Breast epithelium (tissue), 3 donors: ENCODE measurements at regions not wholly inside any gene's neighbourhood (a gene's known extent, or its start where the extent isn't known, plus 50 kb on each side); places are given as distances from the start of the nearest gene placed in this dataset.

Source experiments
- POLR2A ChIP-seq: fragments of 450-650 bp; IDR thresholded peaks from one replicate; pipeline ENCODE4 v1.6.1; 2016; ENCODE audit warnings: antibody characterized with exemption, mild to moderate bottlenecking, moderate library complexity
- TF ChIP-seq, protein P1 (sequence below), 3 donors: fragments of 450-650 bp; IDR thresholded peaks; one replicate each; pipeline ENCODE4 v1.5.1; 2016 to 2017; ENCODE audit warnings: antibody characterized with exemption in 3 of 3, mild to moderate bottlenecking in 3 of 3, moderate library complexity in 3 of 3

GRCh38 chr9:27750566-27750965 lies 177.3 kb upstream of the C9orf72 start:
- TF ChIP-seq, protein P1, sequence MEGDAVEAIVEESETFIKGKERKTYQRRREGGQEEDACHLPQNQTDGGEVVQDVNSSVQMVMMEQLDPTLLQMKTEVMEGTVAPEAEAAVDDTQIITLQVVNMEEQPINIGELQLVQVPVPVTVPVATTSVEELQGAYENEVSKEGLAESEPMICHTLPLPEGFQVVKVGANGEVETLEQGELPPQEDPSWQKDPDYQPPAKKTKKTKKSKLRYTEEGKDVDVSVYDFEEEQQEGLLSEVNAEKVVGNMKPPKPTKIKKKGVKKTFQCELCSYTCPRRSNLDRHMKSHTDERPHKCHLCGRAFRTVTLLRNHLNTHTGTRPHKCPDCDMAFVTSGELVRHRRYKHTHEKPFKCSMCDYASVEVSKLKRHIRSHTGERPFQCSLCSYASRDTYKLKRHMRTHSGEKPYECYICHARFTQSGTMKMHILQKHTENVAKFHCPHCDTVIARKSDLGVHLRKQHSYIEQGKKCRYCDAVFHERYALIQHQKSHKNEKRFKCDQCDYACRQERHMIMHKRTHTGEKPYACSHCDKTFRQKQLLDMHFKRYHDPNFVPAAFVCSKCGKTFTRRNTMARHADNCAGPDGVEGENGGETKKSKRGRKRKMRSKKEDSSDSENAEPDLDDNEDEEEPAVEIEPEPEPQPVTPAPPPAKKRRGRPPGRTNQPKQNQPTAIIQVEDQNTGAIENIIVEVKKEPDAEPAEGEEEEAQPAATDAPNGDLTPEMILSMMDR (IDR thresholded peaks at IDR 0.05) = no peak
- no peak for TF ChIP-seq POLR2A
